SK-N-MC (cell line): ENCODE measurements at regions not wholly inside any gene's neighbourhood (a gene's known extent, or its start where the extent isn't known, plus 50 kb on each side); places are given as distances from the start of the nearest gene placed in this dataset.

Experiments
- DNase-seq: peaks from one replicate; pipeline ENCODE4 v3.0.0-alpha.2; 2011; ENCODE audit warnings: low read depth, low spot score
- H3K27ac ChIP-seq: fragments of 200-600 bp; sonication (generic); 2 replicates; pipeline ENCODE4 v1.5.1; 2016; ENCODE audit warnings: mixed run types
- H3K36me3 ChIP-seq: fragments of 200-600 bp; sonication (generic); 2 replicates; pipeline ENCODE4 v1.6.1; 2017; ENCODE audit warnings: antibody characterized with exemption, low read length, mixed read lengths; ENCODE audit not compliant: insufficient read depth
- H3K4me3 ChIP-seq: fragments of 200-600 bp; sonication (generic); 2 replicates; pipeline ENCODE4 v1.5.1; 2016
- H3K9ac ChIP-seq: fragments of 200-600 bp; sonication (generic); 2 replicates; pipeline ENCODE4 v1.8.0; 2017; ENCODE audit warnings: mixed run types, mixed read lengths; ENCODE audit not compliant: insufficient read length
- H3K9me3 ChIP-seq: fragments of 200-600 bp; sonication (generic); 2 replicates; pipeline ENCODE4 v1.6.1; 2017; ENCODE audit warnings: low read depth, mild to moderate bottlenecking, antibody characterized with exemption, low read length, moderate library complexity, mixed read lengths
- EZH2 ChIP-seq: fragments of 200-600 bp; sonication (generic); IDR thresholded peaks from one replicate; pipeline ENCODE4 v1.6.1; 2017; ENCODE audit warnings: antibody characterized with exemption
- FOXP2 ChIP-seq: optimal IDR thresholded peaks from 2 replicates; pipeline ENCODE3; 2011; ENCODE audit warnings: mild to moderate bottlenecking, moderate library complexity; ENCODE audit not compliant: insufficient read depth; ENCODE audit errors: extremely low read length, control extremely low read depth
- POLR2AphosphoS5 ChIP-seq: IDR thresholded peaks from 2 replicates; pipeline ENCODE4 v1.6.1; 2012; ENCODE audit warnings: mild to moderate bottlenecking, low read depth, low read length, borderline replicate concordance

GRCh38 chr11:41947392-41947791 lies 487.9 kb upstream of the LRRC4C start:
- TF ChIP-seq EZH2: no peak
- no peak for TF ChIP-seq POLR2AphosphoS5
- TF ChIP-seq FOXP2: no peak

GRCh38 chr11:41950470-41951143 lies 491.2 kb upstream of the LRRC4C start:
- no peak overlapping the region for H3K4me3 ChIP-seq
- H3K9ac ChIP-seq: no peak overlapping the region
- TF ChIP-seq EZH2 (no peak), FOXP2 (no peak), POLR2AphosphoS5 (no peak)
- no peak for DNase-seq
- no peaks in the 10 kb centered on the region for H3K9me3 ChIP-seq
- no peak overlapping the region for H3K27ac ChIP-seq
- H3K36me3 ChIP-seq: no peaks in the 10 kb centered on the region

More at GRCh38 chr11:41947392-41947791, 487.9 kb upstream of the LRRC4C start:
- no peaks in the 10 kb centered on the region for H3K36me3 ChIP-seq
- H3K4me3 ChIP-seq: no peak overlapping the region
- no peak overlapping the region for H3K9ac ChIP-seq
- DNase-seq: no peak
- H3K9me3 ChIP-seq: no peaks in the 10 kb centered on the region
- no peak overlapping the region for H3K27ac ChIP-seq

DNA sequence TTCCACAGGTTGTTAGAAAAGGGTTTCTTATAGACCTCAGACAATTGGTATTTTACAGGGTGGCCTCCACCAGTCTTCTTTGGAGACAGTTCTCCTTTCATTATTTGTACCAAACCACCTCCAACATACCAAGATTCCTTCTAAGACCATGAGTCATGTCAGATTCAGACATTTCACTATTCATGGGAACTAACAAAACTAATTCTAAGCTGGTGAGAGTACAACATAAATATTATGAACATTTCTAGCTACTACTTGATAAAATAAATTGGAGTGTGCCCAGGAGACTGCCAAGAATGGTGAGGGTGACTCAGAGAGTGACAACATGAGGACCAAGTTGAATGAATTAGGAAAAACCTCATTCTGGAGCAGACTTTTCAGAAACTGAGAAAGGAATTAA lies 494.6 kb upstream of the LRRC4C start:
- H3K9me3 ChIP-seq: no peaks in the 10 kb centered on the region
- TF ChIP-seq POLR2AphosphoS5 (no peak), FOXP2 (no peak), EZH2 (no peak)
- no peak overlapping the region for H3K27ac ChIP-seq
- DNase-seq: no peak
- no peaks in the 10 kb centered on the region for H3K36me3 ChIP-seq
- H3K4me3 ChIP-seq: no peak overlapping the region
- no peak overlapping the region for H3K9ac ChIP-seq

GRCh38 chr11:41955066-41955465 lies 495.6 kb upstream of the LRRC4C start:
- DNase-seq: no peak
- Histone ChIP-seq H3K9me3 (no peaks in the 10 kb centered on the region), H3K27ac (no peak overlapping the region), H3K9ac (no peak overlapping the region), H3K4me3 (no peak overlapping the region), H3K36me3 (no peaks in the 10 kb centered on the region)
- TF ChIP-seq EZH2 (no peak), FOXP2 (no peak), POLR2AphosphoS5 (no peak)

GRCh38 chr11:41955635-41956400 lies 496.4 kb upstream of the LRRC4C start:
- no peak overlapping the region for H3K4me3 ChIP-seq
- no peak overlapping the region for H3K27ac ChIP-seq
- no peak for TF ChIP-seq EZH2
- no peak for TF ChIP-seq FOXP2
- TF ChIP-seq POLR2AphosphoS5: no peak
- no peak for DNase-seq
- no peaks in the 10 kb centered on the region for H3K36me3 ChIP-seq
- no peak overlapping the region for H3K9ac ChIP-seq
- no peaks in the 10 kb centered on the region for H3K9me3 ChIP-seq

GRCh38 chr11:41963406-41963805 lies 504.0 kb upstream of the LRRC4C start:
- no peak overlapping the region for H3K27ac ChIP-seq
- H3K9ac ChIP-seq: no peak overlapping the region
- no peak overlapping the region for H3K4me3 ChIP-seq
- H3K36me3 ChIP-seq: no peaks in the 10 kb centered on the region
- no peak for TF ChIP-seq POLR2AphosphoS5
- no peak for TF ChIP-seq EZH2
- TF ChIP-seq FOXP2: no peak
- DNase-seq: no peak
- H3K9me3 ChIP-seq: no peaks in the 10 kb centered on the region

- DNase-seq: no peak
- no peaks in the 10 kb centered on the region for H3K36me3 ChIP-seq
- no peak overlapping the region for H3K4me3 ChIP-seq
- TF ChIP-seq EZH2 (no peak), POLR2AphosphoS5 (no peak), FOXP2 (no peak)
- H3K9ac ChIP-seq: no peak overlapping the region
- H3K9me3 ChIP-seq: no peaks in the 10 kb centered on the region
- no peak overlapping the region for H3K27ac ChIP-seq
These were observed 511.2 kb upstream of the LRRC4C start for GRCh38 chr11:41970681-41971080.

- no peak for DNase-seq
- no peaks in the 10 kb centered on the region for H3K36me3 ChIP-seq
- no peaks in the 10 kb centered on the region for H3K9me3 ChIP-seq
- no peak overlapping the region for H3K27ac ChIP-seq
- no peak overlapping the region for H3K9ac ChIP-seq
- TF ChIP-seq FOXP2 (no peak), EZH2 (no peak), POLR2AphosphoS5 (no peak)
- H3K4me3 ChIP-seq: no peak overlapping the region
These were observed 512.1 kb upstream of the LRRC4C start for GRCh38 chr11:41971592-41971991.
